ENCODE measurements at regions not wholly inside any gene's neighbourhood (a gene's known extent, or its start where the extent isn't known, plus 50 kb on each side); places are given as distances from the start of the nearest gene placed in this dataset.
"Not testable (repeated sequence)": the region's sequence is repeated elsewhere in the genome, so short reads cannot be mapped to it uniquely, and the experiment has no call there.

DNA sequence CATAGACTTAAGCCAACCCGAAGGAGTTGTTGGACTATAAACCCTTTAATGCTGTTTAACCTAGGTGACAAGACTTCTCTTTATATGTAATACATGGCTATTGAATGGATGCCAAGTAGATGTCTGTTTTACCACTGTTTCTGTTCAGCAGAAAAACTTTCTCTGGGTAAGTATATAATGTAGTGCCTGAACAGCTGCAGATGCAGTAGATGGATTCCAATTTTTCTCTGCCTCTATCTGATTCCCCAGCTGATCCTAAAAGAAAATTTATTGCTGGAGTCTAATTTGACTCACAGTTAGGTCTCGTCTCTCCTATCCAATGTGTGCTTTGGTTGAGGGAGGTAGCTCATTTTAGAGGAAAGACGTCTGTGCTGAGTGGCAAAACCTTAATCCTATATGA lies 256.5 kb upstream of the CBLB start:
- no peak for DNase-seq

DNA sequence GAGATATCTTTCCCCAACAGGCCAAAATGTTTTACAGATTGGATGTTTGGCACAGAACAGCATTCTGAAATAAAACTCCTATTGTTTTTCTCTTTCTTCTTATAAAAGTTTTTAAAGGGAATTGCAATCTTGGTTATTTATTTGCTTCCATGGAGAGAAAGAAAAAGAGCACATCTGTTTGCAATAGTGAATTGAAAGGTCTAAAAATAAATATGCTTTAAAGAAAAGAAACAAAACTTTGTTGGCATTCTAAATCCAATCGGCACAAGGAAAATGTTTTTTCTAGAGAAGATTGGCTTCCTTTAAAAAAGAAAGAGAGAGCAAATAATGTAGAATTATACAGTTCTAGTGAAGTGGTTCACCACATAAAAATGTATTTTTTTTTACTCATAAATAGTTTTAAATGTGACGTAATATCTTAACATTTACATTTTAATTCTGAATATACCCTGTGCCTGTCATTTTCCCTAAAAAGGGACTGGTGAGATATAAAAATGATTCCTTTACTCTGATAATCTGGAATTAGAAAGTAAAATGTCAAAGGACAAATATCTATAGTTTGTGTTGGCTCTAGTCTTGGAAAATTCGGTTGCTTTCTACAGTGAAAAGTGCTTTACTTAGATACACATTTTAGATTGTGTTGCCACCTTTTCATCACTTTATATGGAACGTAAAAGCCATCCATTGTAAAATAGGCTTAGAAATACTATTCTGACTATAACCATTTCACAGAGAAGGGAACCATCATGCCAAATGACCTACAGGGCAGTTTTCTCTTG lies 257.4 kb upstream of the CBLB start:
- no peak for DNase-seq

DNA sequence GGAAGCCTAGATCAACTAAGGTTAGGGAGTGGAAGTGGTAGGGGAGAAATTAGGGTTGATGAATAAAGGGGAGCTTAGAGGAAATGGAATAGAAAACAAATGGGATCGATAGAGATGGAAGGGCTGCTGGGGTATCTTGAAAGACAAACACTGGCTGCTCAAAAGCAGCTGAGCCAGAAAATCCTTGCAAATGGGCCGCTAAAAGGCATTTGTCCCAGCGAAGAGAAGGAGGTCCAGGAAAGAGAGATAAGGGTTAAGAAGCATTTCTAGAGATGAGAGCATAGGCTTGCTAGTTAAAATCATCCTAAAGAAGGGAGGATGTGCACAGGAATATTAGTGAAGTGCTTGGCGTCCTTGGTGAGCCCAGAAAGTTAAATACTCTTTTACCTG lies 258.0 kb upstream of the CBLB start:
- DNase-seq = no peak

DNA sequence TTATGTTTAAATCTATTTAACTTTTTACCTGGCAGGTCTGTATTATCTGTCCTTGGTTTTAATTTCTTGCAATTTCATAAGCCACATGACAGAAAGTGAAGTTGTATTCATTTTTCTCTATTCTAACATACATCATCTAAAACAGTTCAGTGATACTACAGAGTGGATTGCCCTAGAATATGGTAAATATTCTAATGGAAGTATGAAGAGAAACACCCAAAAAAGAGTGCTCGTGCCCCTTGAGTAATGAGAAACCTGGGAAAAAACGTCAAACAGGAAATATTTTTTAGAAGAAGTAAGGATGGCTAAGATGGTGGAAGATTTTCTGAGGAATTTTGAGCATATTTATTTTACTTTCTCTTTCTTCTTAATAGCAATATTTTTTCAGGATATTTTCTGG lies 261.1 kb upstream of the CBLB start:
- DNase-seq = no peak

DNA sequence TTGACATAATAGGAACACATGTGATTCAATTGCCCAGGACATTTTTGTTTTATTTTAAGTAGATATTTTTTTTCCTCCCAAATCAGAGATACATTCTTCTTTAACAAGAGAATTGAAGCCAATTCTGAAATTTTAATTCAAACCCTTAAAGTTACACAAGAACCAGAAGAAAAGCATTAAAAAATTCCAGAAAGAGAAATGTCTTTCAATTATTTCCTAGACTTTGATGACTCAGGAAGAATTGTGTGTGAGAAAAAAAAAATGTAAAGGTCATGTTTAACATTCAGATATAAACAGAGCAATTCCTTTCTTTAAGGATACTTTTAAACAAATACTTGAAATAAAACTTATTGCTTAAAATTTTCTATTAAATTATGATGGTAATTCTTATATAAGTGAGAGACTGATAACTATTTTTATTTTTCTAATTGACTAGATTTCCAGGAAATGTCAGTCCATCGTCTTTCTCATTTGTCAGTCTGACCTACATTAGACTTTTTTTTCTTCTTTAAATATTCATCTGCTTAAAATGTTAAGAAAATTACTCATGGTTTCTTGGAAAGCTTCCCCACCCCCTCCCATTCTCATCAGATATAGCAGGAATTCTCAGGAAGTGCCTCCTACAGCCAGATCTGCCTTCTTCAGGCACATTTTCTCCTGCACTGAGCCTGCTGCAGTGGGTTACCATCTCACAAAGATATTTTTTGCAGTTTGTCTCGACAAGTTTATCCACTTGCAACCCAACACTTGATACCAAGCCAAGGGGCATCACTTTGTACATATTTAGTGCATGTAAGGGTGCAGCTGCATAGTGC lies 261.8 kb upstream of the CBLB start:
- no peak for DNase-seq

DNA sequence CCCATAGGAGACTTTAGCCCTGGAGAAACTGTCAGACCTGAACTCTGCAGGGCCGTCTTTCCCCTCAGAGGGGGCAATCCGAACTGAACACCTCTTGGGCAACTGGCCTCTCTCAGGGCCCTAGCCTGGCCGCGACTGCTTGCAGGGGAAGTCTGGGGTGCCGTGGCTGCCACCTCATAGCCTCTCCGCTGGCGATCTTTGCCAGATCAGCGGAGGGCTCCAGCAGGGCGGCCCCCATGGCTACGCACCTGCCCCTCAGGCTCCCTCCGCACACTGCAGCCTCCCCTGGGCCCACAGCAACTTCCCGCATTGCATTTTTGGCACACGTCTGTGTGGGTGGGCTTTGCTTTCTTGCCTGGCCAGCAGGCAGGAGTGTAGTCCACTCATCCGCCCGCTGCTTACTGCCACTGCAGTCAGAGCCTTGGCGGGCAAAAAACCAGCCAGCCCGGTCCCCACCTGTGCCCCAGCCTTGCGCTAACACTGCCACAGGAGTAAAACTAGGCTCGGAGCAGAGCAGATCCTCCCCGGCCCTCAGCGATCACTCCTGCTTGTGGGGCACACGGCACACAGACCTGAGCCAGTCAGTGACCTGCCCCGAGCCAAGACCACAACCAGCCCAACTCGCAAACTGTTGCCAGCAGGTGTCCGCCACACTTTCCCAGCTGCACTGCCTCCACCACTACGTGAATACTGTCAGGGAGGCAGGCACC lies 266.8 kb upstream of the CBLB start:
- DNase-seq = no peak

DNA sequence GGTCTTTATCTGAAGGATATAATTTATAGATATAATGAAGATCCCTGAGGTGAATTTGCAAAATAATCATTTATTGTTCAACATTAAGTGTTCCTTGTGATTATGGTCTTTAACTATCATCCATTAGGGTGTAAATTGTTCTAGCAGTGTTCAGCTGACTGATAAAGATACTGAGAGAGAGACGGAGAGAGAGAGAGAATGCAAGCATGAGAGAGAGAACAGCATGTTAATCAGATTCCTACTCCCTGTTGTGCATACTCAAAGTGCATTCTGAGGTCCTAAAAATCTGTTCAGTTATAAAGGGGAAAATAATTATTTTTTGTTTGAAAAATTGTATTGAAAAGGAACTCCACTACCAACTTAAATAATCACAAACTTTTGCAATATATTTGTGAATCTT lies 271.0 kb upstream of the CBLB start:
- no peak for DNase-seq

DNA sequence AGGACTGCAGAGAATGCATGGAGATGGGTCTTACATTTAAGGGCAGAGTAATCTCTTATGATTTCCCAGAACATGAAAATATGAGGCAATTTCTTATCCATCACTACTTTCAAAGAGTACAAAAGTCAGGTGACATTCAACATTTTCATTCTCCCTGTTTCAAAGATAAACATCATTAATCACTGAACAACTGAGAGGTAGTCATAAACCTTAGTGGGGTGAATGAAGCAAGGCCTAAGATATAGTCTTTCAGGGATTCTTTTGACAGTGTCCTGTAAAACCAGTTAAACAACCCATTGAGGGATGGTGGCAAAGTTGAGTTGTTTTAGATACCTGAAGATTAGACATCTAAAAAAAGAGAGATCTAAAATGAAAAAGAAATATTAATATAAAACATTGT lies 271.6 kb upstream of the CBLB start:
- no peak for DNase-seq

DNA sequence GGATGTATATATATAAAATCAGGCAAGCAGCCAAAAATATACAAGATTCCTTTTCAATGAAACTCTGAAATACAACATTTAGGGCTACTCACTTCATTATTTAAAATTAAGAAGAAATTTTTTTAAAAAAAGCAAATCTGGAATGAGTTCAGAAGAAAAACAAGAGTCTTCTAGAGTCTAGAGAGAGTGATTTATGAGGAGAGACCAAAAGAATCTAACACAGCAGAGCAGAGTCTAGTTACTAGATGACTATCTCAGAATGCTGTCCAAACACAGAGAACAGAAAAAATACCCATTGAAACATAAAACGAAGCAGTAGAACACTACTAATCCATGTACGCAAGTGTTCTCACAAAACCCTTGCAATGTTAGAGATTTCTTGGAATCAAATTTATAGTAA lies 275.2 kb upstream of the CBLB start:
- no peak for DNase-seq

DNA sequence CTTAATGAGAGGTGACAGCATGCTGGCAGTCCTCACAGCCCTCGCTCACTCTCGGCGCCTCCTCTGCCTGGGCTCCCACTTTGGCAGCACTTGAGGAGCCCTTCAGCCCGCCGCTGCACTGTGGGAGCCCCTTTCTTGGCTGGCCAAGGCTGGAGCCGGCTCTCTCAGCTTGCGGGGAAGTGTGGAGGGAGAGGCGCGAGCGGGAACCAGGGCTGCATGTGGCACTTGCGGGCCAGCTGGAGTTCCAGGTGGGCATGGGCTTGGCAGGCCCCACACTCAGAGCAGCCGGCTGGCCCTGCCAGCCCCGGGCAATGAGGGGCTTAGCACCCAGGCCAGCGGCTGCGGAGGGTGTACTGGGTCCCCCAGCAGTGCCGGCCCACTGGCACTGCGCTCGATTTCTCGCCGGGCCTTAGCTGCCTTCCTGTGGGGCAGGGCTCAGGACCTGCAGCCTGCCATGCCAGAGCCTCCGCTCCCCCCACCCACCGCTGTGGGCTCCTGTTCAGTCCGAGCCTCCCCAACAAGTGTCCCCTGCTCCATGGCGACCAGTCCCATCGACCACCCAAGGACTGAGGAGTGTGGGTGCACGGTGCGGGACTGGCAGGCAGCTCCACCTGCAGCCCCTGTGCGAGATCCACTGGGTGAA lies 279.7 kb upstream of the CBLB start:
- DNase-seq = not testable (repeated sequence)

DNA sequence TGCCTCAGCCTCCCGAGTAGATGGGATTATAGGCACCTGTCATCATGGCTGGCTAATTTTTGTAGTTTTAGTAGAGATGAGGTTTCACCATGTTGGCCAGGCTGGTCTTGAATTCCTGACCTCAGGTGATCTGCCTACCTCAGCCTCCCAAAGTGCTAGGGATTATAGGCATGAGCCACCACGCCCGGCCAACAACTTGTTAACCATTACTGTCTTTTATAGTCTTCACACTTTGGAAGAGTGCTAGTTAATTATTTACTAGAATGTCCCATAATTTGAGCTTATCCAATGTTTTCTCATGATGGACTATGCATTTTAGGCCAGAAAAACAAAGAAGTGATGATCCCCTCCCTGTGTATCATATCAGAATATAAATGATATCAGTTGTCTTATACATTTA lies 288.6 kb upstream of the CBLB start:
- no peak for DNase-seq

DNA sequence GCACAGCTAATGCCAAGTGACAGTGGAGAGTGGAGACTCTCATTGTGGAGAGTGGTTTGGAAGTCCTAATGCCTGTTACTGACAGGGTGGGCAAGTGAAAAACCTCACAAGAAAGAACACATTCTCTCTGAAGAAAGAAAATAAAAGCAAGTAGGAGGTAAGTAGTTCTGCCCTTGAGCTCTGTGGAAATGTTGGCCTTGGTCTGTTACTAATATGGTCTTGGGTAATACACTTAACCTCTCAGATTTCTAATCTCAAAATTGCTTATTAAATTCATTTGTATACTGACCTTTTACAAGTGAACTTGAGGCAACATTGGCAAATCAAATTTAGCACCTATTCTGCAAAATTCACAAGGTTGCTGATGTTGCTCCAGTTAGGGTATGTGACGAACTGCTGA lies 291.6 kb upstream of the CBLB start:
- no peak for DNase-seq

DNA sequence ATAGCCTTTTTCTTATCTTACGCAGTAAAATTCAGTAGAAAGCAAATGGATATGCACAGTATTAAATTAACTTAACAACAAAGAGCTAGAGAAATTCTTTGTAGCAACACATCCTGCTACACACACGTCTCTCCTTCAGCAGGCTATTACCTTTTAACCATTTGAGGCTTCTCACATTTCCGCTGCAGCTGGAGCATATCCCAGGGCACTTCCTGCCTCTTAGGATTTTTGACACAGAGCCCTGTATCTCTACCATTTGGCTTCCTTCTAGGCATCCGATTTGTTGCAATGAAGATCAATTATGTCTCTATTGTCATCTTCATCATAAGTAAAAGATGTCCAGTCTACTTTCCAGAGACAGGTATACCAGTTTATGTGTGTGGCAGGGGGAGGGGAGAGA lies 292.4 kb upstream of the CBLB start:
- no peak for DNase-seq

DNA sequence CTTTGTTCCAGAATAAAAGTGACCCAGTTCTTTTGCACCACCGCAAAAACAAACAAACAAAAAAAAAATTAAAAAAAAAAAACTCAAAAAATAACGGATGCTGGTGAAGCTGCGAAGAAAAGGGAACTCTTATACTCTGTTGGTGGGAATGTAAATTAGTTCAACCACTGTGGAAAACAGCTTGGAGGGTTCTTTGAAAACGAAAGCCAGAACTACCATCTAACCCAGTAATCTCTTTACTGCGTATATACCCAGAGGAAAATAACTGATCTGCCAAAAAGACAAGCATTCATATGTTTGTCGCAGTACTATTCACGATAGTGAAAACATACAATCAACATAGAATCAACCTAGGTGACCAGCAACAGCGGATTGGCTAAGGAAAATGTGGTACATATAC lies 298.9 kb upstream of the CBLB start:
- no peak for DNase-seq

DNA sequence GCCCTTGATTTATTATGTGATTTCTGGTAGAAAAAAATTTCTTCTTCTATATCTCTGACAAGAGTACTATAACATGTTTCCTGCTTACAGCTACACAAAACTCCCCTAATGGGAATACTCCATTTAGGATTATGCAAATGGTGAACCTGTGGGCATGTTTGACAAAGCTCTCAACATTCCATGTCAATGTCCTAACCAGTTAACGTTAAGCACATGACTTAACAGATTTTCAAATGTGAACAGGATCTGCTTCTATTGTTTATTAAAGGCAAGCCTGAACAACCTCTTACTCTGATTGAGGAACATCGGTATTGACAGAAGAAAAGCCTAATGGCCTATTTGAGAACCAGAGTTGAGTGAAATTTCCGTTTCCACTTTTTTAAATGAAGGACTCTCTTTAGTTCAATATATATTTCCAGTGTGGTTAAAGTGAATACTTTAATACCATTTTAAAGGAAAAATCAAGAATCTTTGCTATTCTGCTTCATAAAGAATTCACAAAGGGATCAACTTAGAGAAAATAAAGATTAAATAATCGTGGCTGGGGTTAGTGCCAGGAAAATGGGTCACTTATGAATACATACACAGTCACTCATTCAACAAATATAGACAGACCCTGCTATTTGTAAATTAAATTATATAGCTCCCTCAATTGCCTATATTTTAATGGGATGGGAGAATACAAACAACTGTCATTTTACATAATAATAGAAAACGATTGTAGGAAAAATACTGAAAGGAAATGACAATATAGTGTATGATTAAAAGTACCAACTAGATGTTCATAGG lies 300.3 kb upstream of the CBLB start:
- DNase-seq = no peak

DNA sequence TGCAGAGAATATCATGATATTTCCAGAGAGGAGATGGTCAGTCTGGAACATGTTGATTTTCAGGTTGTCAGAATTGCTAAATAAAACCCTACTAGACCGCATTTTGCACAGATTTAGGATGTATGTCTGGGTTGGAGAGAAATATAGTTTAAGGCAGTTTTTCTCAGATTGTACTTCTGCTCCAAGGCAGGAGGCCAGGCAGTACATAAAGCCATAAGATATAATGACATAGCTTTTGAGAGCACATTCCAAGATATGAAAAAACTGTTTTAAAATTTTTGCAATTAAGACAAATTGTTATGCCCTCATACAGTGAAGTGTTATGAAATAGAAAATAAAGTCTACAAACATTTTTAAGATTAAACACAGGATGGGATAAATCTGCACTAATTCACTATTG lies 301.8 kb upstream of the CBLB start:
- no peak for DNase-seq

DNA sequence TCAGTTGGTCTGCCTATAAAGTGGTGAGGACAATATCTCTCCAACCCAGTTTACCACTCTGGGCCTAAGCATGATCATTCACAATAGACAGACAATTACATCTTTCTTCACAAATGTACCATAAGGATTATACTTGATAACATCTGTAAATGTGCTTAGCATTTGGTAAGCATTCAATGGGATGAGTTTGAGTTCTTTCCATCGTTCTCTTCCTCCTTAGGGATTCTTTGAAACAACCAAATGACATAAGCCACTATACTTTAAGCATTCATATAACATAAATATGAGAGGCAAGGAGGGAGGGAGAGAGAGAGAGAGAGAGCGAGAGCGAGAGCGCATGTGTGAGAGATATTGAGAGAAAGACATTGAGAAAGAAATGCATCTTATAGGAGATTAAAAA lies 303.3 kb upstream of the CBLB start:
- no peak for DNase-seq

DNA sequence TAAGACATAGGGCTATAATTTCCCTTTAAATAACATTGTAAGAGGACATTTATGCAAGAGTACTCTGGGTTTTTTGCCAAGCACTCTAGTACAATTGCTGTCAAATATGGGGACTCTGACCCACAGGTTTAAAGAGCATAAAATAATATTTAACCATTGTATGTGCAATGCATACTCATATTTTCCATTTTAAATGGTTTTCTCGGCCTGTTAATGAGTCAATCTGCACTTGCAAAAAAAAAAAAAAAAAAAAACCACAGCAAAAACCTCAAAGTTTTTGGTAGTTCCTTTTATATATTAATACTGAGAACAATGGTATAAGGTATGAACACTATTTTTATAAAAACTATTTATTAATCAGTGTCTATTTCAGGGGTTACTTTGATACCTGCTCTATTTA lies 304.0 kb upstream of the CBLB start:
- no peak for DNase-seq

DNA sequence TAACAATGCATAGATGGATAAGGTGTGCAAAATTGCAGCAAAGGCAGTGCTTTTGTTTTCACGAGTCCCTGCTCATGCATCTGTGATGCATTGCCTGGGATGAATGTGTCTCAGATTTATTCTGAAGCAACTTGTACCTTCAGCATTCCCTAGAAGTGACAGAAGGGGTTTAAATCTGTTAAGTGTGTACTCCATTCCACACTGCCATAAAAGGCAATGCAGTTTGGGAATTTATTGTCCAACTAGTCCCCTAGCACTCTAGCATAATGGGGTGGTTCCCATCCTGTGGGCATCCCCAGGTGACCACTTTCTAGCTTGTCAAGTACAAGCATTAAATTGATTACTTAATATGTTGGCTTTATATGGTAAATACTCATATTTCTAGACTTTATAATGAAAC lies 306.5 kb upstream of the CBLB start:
- no peak for DNase-seq

DNA sequence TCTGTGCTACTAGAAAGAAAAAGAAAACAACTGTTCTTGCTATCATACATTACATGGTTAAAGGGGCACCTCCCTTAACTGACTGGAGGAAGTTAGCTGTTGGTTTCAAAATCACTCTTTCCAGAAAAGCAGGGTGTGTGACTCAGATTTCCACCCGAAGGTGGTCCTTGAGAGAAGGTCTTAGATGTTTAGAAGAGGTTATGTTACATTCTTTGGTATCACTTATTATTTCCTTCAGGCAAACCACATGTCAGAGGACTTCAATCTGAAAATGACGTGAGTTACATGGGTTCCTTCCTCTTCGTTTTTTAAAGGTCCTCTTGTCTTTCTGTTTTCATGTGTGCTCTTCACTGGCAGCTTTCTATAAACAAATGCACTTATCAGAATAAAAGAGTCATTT lies 307.9 kb upstream of the CBLB start:
- peak; percentile 45 to 59 for DNase-seq

DNA sequence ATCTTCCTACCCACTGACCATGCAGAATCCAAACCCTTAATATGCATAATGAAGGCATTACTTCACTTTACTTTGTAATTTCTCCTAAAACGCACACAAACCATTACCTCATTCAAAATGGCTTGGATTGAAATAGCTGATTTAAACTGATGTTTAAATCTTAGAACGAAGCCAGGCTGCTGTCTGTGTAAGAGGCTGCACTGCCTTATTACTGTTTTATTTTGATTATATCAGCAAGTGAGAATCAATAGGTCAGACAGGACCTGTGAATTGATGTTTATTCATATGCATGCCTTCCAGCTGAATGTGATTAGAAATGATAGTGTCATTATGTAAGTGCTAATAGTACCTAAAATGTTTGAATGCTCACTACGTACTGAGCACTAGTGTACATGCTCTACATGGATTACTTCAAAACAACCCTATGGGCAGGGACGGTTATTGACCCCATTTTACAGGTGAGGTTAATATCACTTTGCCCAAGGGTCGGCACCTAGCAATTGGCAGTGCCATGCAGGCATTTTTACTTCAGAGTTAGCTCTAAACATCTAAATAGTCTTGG lies 314.2 kb upstream of the CBLB start:
- DNase-seq = no peak

DNA sequence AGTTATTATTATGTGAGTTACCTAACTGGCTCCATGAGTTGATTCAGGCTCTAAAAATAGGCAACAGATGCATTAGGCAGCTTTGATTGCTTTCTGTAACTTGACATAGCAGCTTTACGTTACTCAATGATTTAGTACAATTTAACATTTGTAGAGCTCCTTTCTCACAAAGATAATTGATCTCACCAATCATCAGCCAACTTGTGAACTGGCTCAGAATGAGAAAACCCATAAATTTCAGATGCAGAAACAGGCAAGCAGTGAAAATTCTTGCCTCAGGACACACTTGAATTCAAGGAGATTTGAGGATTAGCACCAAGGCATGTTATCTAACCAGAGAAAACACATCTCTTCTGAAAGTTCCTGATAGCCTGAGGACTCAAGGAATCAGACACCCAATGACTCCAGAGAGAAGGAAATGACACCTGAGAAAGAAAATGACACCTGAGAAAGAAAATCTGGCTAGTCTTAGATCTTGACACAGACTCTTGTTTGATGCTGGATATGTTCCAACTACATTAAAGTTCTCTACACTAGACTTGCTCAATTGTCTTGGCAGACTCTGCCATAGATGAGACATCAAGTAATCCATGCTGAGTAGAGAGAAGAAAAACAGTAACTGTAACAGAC lies 315.1 kb upstream of the CBLB start:
- no peak for DNase-seq

Data from activated CD4-positive, alpha-beta T cell treated with anti-CD3 and anti-CD28 coated beads, Interleukin-2, amount 50 U/mL, for 48 hours (primary cell).